ENCODE measurements at regions not wholly inside any gene's neighbourhood (a gene's known extent, or its start where the extent isn't known, plus 50 kb on each side); places are given as distances from the start of the nearest gene placed in this dataset.

DNA sequence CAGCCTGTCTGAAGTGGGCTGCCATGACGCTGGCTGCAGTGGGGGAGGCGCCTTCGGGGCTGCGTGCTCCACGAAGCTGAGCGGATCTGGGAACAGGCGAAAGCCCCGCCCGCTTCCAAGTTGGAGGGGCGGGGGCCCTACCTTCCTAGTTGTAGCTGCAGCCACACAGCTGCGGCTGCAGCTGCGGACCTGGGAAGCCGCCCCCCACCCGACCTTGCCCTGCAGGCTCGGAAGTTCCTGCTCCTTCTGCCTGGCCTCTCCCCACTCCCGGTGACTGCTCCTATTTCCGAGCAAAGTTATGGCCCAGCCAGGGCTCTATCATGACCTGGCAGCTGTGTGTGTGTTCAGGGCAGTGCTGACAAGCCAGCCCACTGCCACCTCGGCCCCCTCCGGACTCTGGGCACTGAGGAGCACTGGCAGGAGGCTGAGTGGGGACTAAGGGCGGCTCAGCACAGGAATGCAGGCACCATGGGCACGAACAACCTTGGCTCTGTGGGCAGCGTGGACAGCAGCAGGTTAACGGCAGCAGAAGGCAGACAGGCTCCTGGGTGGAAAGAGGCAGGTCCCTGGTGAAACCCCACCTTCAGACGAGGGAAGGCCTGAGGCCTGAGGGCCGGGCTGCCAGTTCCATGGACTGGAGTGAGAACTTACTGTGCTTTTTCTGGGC is 352.4 kb upstream of the TMCO5A start:
- TF ChIP-seq CTCF (IDR thresholded peaks at IDR 0.05) (no peak), POLR2A (IDR thresholded peaks at IDR 0.05) (no peak)
